Large intestine (tissue), 3 donors: ENCODE measurements at regions not wholly inside any gene's neighbourhood (a gene's known extent, or its start where the extent isn't known, plus 50 kb on each side); places are given as distances from the start of the nearest gene placed in this dataset.
"Not testable (repeated sequence)": the region's sequence is repeated elsewhere in the genome, so short reads cannot be mapped to it uniquely, and the experiment has no call there.

Source experiments
- DNase-seq, 2 donors: peaks; one replicate each; pipeline versions ENCODE4 v3.0.0 to v3.0.0-alpha.2; 2013
- H3K27ac ChIP-seq: one replicate; pipeline ENCODE4 v1.5.1; 2013; ENCODE audit warnings: low read length
- H3K27me3 ChIP-seq: 2 replicates; pipeline ENCODE4 v1.6.1; 2013; ENCODE audit warnings: low read length; ENCODE audit not compliant: control insufficient read depth, insufficient read depth
- H3K36me3 ChIP-seq: 2 replicates; pipeline ENCODE4 v1.6.1; 2013; ENCODE audit warnings: low read length; ENCODE audit not compliant: control insufficient read depth, insufficient read depth
- H3K4me1 ChIP-seq: one replicate; pipeline ENCODE4 v1.6.1; 2013; ENCODE audit warnings: low read length; ENCODE audit not compliant: control insufficient read depth, insufficient read depth
- H3K4me3 ChIP-seq: one replicate; pipeline ENCODE4 v1.5.1; 2013; ENCODE audit warnings: low read length
- H3K9me3 ChIP-seq: one replicate; pipeline ENCODE4 v1.6.1; 2013; ENCODE audit warnings: mild to moderate bottlenecking, low read depth, low read length, moderate library complexity; ENCODE audit not compliant: control insufficient read depth
- WGBS: methylation state at CpG from one replicate; pipeline ENCODE4 v1.1.5; 2013; ENCODE audit warnings: low lambda C conversion rate; ENCODE audit not compliant: insufficient coverage; 5-methylcytosine and 5-hydroxymethylcytosine counted together

DNA sequence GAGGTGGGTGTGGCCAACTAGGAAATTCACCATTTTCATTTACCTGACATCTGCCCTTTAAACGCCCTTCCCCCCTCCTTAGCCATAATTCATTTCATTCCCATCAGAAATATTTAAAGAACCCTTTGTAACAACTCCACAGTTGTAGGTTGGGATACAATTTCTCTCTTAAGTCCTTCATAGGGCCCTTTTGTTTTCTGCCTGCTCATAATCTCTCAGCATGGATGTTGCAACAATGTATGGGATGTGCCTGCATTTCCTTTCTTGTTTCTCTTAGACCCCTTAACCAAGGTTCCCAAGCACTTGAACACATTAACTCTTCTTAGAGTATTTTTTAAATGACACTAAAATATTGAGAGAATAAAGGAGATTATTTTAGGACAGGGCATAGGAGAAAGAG is 51.7 kb upstream of the MYO10 start:
- Histone ChIP-seq H3K9me3 (no peaks in the 10 kb centered on the region), H3K36me3 (no peaks in the 10 kb centered on the region), H3K27me3 (no peaks in the 10 kb centered on the region), H3K27ac (no peak overlapping the region), H3K4me1 (no peaks in the 10 kb centered on the region), H3K4me3 (no peak overlapping the region)
- no peak for DNase-seq
- WGBS = 71% methylated on average over 1 of the region's 1 CpG

DNA sequence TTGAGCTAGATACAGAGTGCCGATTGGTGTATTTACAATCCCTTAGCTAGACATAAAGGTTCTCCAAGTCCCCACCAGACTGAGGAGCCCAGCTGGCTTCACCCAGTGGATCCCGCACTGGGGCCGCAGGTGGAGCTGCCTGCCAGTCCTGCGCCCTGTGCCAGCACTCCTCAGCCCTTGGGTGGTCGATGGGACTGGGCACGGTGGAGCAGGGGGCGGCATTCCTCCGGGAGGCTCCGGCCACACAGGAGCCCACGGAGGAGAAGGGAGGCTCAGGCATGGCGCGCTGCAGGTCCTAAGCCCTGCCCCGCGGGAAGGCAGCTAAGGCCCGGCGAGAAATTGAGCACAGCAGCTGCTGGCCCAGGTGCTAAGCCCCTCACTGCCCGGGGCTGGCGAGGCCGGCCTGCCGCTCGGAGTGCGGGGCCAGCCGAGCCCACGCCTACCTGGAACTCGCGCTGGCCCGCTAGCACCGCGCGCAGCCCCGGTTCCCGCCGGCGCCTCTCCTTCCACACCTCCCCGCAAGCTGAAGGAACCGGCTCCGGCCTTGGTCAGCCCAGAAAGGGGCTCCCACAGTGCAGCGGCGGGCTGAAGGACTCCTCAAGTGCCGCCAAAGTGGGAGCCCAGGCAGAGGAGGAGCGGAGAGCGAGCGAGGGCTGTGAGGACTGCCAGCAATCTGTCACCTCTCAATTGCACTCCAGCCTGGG is 54.9 kb upstream of the MYO10 start:
- H3K27me3 ChIP-seq, H3K27ac ChIP-seq, H3K4me1 ChIP-seq, DNase-seq, H3K4me3 ChIP-seq, H3K36me3 ChIP-seq, H3K9me3 ChIP-seq: not testable (repeated sequence)
- WGBS = no CpG with 5 or more reads among the region's 43 CpGs

DNA sequence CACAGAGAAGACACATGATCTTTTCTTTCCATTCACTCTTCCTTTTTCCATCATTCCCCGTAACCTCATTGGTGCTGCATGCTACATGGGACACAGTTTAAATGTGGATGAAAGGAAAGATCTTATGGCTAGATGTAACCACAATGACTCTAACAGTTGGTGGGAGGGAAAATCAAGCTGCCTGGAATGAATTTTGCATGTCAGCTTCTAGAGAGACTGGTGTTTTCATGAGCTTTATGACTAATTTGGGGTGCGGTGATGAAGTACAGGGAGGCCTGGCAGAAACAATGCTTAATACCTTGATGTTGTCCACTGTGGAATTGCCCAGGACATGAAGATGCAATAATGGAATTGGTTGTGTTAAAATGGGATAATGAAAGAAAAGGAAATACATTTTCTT is 55.9 kb upstream of the MYO10 start:
- H3K4me1 ChIP-seq = no peaks in the 10 kb centered on the region
- H3K4me3 ChIP-seq = no peak overlapping the region
- no peaks in the 10 kb centered on the region for H3K27me3 ChIP-seq
- H3K27ac ChIP-seq = no peak overlapping the region
- WGBS = 100% methylated on average over 1 of the region's 2 CpGs
- no peaks in the 10 kb centered on the region for H3K36me3 ChIP-seq
- no peaks in the 10 kb centered on the region for H3K9me3 ChIP-seq
- no peak for DNase-seq

DNA sequence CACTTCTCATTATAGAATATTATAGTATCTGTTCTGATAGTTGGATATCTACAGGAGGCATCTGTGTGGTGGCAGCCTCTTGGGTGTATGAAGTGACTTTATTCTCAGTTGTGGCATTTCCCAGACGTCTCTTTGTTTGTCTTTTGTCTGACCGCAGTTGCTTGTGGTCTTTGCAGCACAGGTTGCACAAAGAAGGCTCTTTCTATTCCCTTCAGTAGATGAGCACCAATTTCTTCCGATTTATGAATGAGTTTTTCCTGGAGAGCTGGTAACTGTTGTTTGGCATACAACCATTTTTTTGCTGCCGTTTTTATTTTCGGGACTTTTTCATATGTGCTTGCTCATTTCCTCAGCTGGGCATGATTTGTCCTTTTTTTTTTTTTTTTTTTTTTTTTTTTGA is 56.4 kb upstream of the MYO10 start:
- DNase-seq = no peak
- H3K27me3 ChIP-seq = no peaks in the 10 kb centered on the region
- H3K4me3 ChIP-seq = no peak overlapping the region
- no peaks in the 10 kb centered on the region for H3K36me3 ChIP-seq
- WGBS = no CpG with 5 or more reads among the region's 5 CpGs
- H3K9me3 ChIP-seq = no peaks in the 10 kb centered on the region
- H3K27ac ChIP-seq = no peak overlapping the region
- H3K4me1 ChIP-seq = no peaks in the 10 kb centered on the region

DNA sequence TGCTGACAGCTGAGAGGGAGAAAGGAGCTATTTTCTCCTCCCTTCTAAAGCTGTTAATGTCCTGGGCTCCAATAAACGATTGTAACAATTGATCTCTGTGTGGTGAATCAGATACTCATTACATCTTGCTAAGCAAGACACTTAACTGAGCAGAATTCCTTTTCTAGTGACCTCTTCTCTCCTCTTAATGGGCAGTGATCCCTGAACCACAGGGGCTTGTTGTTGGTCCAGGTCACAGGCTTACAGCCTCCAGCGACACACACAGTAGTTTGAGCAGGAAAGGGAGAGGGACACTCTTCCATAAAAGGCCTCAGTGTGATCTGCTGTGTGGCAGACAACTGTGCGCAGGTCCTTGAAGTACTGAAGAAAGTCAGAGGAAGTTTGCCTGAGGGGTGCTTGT is 58.5 kb upstream of the MYO10 start:
- Histone ChIP-seq H3K27ac (no peak overlapping the region), H3K4me1 (no peaks in the 10 kb centered on the region), H3K9me3 (no peaks in the 10 kb centered on the region), H3K36me3 (no peaks in the 10 kb centered on the region), H3K4me3 (no peak overlapping the region), H3K27me3 (no peaks in the 10 kb centered on the region)
- WGBS = no CpG with 5 or more reads among the region's 3 CpGs
- no peak for DNase-seq

DNA sequence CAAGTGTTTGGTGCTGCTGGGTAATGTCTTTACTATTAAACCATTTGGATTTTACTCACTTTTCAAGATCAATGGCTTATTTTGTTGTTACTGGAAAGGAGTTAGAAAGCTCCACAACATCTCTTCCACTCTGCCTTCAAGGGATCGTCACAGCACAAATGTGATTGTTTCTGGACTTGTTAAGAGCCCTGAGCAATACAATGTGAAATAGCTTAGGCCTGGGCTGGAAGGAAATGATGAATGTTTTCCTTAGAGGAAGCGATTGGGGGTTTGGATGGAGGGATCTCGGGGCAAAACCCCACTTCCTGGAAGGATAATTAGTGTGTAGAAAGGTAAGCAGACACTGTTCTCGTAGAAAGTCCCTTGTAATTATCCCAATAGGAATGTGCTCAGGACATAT is 59.3 kb upstream of the MYO10 start:
- no peaks in the 10 kb centered on the region for H3K27me3 ChIP-seq
- H3K9me3 ChIP-seq = no peaks in the 10 kb centered on the region
- 67% methylated on average over 1 of the region's 4 CpGs for WGBS
- H3K4me3 ChIP-seq = no peak overlapping the region
- H3K4me1 ChIP-seq = no peaks in the 10 kb centered on the region
- no peak overlapping the region for H3K27ac ChIP-seq
- DNase-seq = no peak
- H3K36me3 ChIP-seq = no peaks in the 10 kb centered on the region

DNA sequence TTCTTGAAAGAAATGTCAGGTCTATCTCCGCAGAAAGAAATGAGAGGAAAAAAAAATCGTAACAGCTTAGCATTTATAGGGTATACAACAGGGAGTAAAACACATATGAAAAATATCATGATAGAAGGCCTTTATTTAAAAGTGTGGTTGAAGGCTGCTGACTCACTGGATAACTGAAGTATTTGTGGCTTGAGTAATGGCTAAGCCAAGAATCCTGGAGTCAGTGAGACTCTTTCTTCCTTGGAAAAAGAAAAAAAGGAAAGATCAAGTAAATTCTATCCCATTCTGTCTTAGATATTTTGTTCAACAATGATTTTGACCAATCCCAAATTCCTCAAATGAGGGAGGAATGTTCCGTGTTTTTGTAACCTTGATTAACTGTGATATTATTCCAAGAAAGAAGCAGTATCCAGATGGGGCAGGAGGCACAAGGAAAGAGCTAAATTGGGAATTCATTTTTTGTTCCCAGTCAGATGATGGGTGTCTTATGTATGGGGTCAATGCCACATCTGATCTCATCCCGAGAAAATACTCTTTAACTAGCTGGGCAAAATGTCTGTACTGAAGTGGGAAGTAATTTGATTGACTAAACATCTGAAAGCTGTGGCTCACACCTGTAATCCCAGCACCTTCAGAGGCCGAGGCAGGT is 64.3 kb upstream of the MYO10 start:
- H3K27ac ChIP-seq = no peak overlapping the region
- H3K4me3 ChIP-seq = no peak overlapping the region
- DNase-seq = no peak
- no peaks in the 10 kb centered on the region for H3K36me3 ChIP-seq
- H3K4me1 ChIP-seq = no peaks in the 10 kb centered on the region
- no peaks in the 10 kb centered on the region for H3K27me3 ChIP-seq
- WGBS = 100% methylated on average over 2 of the region's 5 CpGs
- H3K9me3 ChIP-seq = no peaks in the 10 kb centered on the region

DNA sequence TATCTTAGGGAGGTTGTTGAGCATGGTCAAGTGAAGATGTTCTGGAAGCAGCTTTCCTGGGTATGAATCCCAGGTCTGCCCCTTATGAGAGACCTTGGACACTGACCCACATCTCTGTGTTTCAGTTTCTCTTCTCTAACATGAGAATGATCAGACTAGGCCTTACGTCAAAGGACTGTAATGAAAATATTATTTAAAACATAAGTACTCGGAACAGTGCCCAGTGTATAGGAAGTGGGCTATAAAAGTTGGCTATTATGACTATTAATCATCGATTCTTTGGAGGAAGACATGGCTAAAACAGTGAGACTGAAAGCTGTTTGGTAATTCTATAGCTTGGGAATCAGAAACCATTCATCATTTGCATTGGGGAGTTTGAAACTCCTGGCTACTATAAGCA is 65.3 kb upstream of the MYO10 start:
- Histone ChIP-seq H3K27me3 (no peaks in the 10 kb centered on the region), H3K4me1 (no peaks in the 10 kb centered on the region), H3K9me3 (no peaks in the 10 kb centered on the region), H3K4me3 (no peak overlapping the region), H3K36me3 (no peaks in the 10 kb centered on the region), H3K27ac (no peak overlapping the region)
- DNase-seq = no peak
- WGBS = no CpG with 5 or more reads among the region's 3 CpGs

DNA sequence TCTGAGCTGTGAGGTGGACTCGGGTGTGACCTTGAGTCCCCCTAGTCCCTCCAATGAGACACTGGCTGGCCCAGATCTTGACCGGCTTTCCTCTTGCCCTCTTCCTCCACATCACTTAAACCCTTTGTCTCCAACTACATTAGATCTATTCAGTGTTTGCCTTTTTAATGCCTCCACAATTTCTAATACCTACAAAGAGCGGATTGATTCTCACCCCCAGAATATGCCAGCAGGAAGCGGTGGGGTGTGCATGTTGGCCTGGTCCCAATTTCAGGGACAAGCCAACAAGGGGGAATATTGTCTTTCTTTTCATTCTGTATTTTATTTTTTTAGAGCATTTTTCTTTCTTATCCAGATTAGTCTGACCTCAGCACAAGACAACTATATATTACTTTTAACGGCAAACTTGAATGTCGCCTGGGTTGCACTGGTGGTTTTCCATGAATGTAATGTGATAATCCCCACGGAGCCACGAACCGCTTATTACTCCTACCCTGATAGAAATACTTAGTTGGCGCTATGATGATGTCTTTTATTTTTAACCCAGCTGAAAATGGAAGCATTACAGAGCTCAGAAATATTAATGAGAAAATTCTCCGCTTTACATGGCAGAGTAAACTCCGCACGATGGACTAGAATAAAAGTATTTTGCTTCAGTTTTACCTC is 68.5 kb upstream of the MYO10 start:
- no peaks in the 10 kb centered on the region for H3K9me3 ChIP-seq
- no peak overlapping the region for H3K4me3 ChIP-seq
- 94% methylated on average over 5 of the region's 13 CpGs for WGBS
- H3K27me3 ChIP-seq = no peaks in the 10 kb centered on the region
- no peaks in the 10 kb centered on the region for H3K36me3 ChIP-seq
- DNase-seq = no peak
- H3K27ac ChIP-seq = no peak overlapping the region
- H3K4me1 ChIP-seq = no peaks in the 10 kb centered on the region

DNA sequence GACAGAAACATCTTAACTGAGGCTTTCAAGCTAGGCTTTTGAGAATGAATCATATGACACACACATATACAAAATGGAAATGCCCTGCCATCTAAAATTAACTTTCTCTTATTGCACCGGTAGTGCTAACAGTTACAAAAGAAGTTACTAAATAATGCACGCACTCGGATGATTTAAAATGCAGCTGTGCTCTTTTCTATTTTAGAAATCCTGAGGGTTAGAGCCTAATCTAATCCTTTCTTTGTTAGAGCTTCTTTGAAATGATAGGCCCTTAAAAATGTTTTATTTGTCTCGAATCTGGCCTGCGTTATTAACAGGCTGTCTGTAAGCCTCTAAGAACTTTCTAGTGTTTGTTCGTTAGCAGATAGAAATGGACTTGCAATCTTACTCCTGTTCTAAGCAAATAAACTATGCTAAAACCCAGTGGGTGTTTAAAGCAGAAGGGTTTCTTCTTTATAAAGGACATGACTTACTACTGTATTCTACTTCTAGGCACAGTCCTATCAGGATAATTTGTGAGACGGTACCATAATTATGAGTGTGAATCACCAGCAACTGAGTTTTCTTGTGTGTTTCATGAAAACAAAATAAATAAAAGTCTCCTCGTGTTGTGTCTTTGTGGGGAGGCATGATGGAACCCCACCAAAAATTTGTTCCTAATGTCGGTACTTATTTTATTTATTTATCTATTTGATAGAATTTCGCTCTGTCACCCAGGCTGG is 69.2 kb upstream of the MYO10 start:
- Histone ChIP-seq H3K27me3 (no peaks in the 10 kb centered on the region), H3K27ac (no peak overlapping the region), H3K9me3 (no peaks in the 10 kb centered on the region), H3K4me1 (no peaks in the 10 kb centered on the region), H3K4me3 (no peak overlapping the region), H3K36me3 (no peaks in the 10 kb centered on the region)
- DNase-seq = no peak
- 82% methylated on average over 5 of the region's 10 CpGs for WGBS
